22Rv1 (cell line): ENCODE measurements at regions not wholly inside any gene's neighbourhood (a gene's known extent, or its start where the extent isn't known, plus 50 kb on each side); places are given as distances from the start of the nearest gene placed in this dataset.

Experiments
- ZFX ChIP-seq: fragments of 450-650 bp; IDR thresholded peaks from 2 replicates; pipeline ENCODE4 v1.6.1; 2017; ENCODE audit warnings: antibody characterized with exemption, borderline replicate concordance
- TF ChIP-seq, protein P1 (sequence below): fragments of 450-650 bp; IDR thresholded peaks from 2 replicates; pipeline ENCODE4 v1.5.1; 2017; ENCODE audit warnings: mild to moderate bottlenecking

GRCh38 chr7:131819891-131820290 is 263.5 kb upstream of the PODXL start:
- TF ChIP-seq, protein P1, sequence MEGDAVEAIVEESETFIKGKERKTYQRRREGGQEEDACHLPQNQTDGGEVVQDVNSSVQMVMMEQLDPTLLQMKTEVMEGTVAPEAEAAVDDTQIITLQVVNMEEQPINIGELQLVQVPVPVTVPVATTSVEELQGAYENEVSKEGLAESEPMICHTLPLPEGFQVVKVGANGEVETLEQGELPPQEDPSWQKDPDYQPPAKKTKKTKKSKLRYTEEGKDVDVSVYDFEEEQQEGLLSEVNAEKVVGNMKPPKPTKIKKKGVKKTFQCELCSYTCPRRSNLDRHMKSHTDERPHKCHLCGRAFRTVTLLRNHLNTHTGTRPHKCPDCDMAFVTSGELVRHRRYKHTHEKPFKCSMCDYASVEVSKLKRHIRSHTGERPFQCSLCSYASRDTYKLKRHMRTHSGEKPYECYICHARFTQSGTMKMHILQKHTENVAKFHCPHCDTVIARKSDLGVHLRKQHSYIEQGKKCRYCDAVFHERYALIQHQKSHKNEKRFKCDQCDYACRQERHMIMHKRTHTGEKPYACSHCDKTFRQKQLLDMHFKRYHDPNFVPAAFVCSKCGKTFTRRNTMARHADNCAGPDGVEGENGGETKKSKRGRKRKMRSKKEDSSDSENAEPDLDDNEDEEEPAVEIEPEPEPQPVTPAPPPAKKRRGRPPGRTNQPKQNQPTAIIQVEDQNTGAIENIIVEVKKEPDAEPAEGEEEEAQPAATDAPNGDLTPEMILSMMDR: no peak
- TF ChIP-seq ZFX: no peak
